ENCODE measurements at regions not wholly inside any gene's neighbourhood (a gene's known extent, or its start where the extent isn't known, plus 50 kb on each side); places are given as distances from the start of the nearest gene placed in this dataset.

DNA sequence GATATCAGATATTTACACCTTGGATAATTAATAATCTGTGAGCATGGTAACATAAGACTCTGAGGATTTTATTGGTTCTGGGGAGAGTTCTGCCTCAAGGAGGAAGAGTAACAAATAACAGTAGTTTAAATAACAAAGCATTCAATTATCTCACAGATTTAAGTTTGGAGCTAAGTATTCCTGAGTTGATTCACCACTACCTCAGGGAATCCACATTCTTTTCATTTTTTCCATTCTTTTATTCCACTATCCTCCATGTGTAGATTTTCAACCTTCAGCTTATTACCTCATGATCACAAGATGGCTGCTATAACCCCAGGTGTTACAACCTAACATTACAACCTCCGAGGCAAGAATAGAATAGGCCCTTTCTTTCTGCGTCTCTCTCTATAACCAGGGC is 252.2 kb upstream of the TOX3 start:
- no peaks in the 10 kb centered on the region for H3K4me1 ChIP-seq (ENCODE audit: insufficient read depth, low read length)
- ATAC-seq (no peak), FAIRE-seq (no peak), DNase-seq (ENCODE audit: low spot score) (no peak)
- no peaks in the 10 kb centered on the region for H3K27me3 ChIP-seq (ENCODE audit: control insufficient read depth in 1 of 2, insufficient read depth in 2 of 2, low read length in 2 of 2)
- H3K4me2 ChIP-seq (ENCODE audit: low read depth, low read length) = no peak overlapping the region
- in situ Hi-C loops (cut with HindIII; ENCODE audit: extremely low pct_ligation_motif_present, low pct_unique_long_range_greater_than_20kb) (no loop called here), intact Hi-C loops (cut with micrococcal nuclease; ENCODE audit: unreplicated experiment) (no loop called here)
- POLR2A ChIA-PET = no interaction called here
- H3K4me3 ChIP-seq (replicated peaks in 1 of 3; ENCODE audit: insufficient read depth in 1 of 3, low read depth in 2 of 3, low read length in 3 of 3) = no peak overlapping the region
- H2AFZ ChIP-seq (ENCODE audit: low read length) = no peak overlapping the region
- no peak overlapping the region for H3K9ac ChIP-seq (ENCODE audit: insufficient read depth, low read depth, low read length)
- 35% methylated on average over 2 of the region's 2 CpGs for WGBS (ENCODE audit: low lambda C conversion rate)
- no peaks in the 10 kb centered on the region for H3K79me2 ChIP-seq (ENCODE audit: insufficient read depth, low read length)
- no peak for TF ChIP-seq ZNF557 (CRISPR knock-in tag; IDR thresholded peaks at IDR 0.05)
- TF ChIP-seq ZNF512 (CRISPR knock-in tag; IDR thresholded peaks at IDR 0.05) = no peak
- TF ChIP-seq THYN1 (CRISPR knock-in tag; IDR thresholded peaks at IDR 0.05; ENCODE audit: borderline replicate concordance, low read depth) = no peak
- TF ChIP-seq HBP1 (CRISPR knock-in tag; IDR thresholded peaks at IDR 0.05; ENCODE audit: low read depth) = no peak
- TF ChIP-seq ZNF280B (CRISPR knock-in tag; IDR thresholded peaks at IDR 0.05; ENCODE audit: borderline replicate concordance) = no peak
- TF ChIP-seq ZNF234 (CRISPR knock-in tag; conservative IDR thresholded peaks at IDR 0.05) = no peak
- no peak for TF ChIP-seq TP53 (CRISPR knock-in tag; conservative IDR thresholded peaks at IDR 0.05)
- no peak for TF ChIP-seq ZNF652 (CRISPR knock-in tag; IDR thresholded peaks at IDR 0.05; ENCODE audit: borderline replicate concordance, low read depth)
- no TSS peak for BruUV-seq (replicated peaks)
- no peaks in the 10 kb centered on the region for H3K36me3 ChIP-seq (replicated peaks in 1 of 2; ENCODE audit: control insufficient read depth in 1 of 2, insufficient read depth in 2 of 2, low read length in 2 of 2)
- no peak overlapping the region for H3K27ac ChIP-seq (ENCODE audit: extremely low read length, insufficient read depth, low read length)
- CTCF ChIA-PET (ENCODE audit: low intra/inter-chr PET ratio, low total read pairs) = no interaction called here
- H4K20me1 ChIP-seq (ENCODE audit: insufficient read depth, low read length) = no peaks in the 10 kb centered on the region
- H3K9me3 ChIP-seq (ENCODE audit: low read length) = no peaks in the 10 kb centered on the region
